Stimulated activated naive CD8-positive, alpha-beta T cell treated with anti-CD3 and anti-CD28 coated beads, Interleukin-15, Interleukin-2, amounts not matched to agents 100 U/mL and 50 U/mL, for 24 hours (primary cell): ENCODE measurements at regions not wholly inside any gene's neighbourhood (a gene's known extent, or its start where the extent isn't known, plus 50 kb on each side); places are given as distances from the start of the nearest gene placed in this dataset.
"Not testable (repeated sequence)": the region's sequence is repeated elsewhere in the genome, so short reads cannot be mapped to it uniquely, and the experiment has no call there.

Experiments
- ATAC-seq: fragments of 150-1000 bp; cut with Tn5 transposase; one replicate; pipeline ENCODE4 v1.10.0; 2021
- DNase-seq: peaks from one replicate; pipeline ENCODE4 v3.0.0; 2021

DNA sequence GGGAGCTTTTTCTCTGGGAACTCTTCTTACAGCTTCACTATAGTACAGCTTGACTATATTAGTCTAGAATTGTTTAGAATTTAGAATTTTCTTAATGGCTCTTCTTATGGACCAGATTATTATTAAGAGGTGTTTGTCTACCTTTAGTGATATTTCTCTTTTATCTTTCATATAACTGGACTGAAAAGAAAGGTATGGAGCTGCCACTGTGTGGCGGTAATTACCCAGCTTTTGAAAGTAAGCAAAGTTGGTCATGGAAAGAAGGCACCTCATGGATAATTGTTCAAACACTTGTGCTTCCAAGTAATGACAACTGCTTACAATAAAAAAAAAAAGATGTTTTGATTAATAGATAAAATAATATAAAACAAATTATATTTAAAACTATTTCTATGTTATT, 1112.5 kb downstream of the TECRL start:
- DNase-seq: no peak
- ATAC-seq: no peak

DNA sequence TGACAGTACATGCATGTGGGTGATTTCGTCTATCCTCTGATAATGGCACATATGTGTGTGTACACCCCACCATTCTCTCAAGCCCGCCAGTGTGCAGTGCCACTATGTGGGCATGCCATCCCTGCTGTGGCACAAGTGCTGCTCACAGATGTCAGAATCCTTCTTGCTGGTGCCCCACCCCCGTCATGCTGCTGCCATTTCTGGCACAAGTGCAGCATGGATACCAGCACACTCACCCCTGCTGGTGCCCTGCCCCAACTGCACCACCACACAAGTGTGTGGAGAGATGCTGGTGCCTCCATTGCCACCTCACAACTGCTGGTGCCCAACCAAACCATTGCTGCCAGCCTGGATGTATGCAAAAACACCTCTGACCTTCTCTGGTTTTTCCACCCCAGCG, 1133.8 kb downstream of the TECRL start:
- no peak for ATAC-seq

GRCh38 chr4:63269156-63269555, 1140.1 kb downstream of the TECRL start:
- DNase-seq (no peak), ATAC-seq (no peak)

More for the DNA sequence above, 1133.8 kb downstream of the TECRL start:
- DNase-seq: no peak

GRCh38 chr4:63233671-63234070, 1175.6 kb downstream of the TECRL start:
- ATAC-seq (no peak), DNase-seq (no peak)

- no peak for DNase-seq
- ATAC-seq: no peak
Observed at GRCh38 chr4:63232058-63232457, 1177.2 kb downstream of the TECRL start.

- DNase-seq (no peak), ATAC-seq (no peak)
Observed at GRCh38 chr4:63226229-63226628, 1183.0 kb downstream of the TECRL start.

GRCh38 chr4:63222466-63222865, 1186.8 kb downstream of the TECRL start:
- no peak for ATAC-seq

GRCh38 chr4:63221477-63221876, 1187.8 kb downstream of the TECRL start:
- ATAC-seq (no peak), DNase-seq (no peak)

More at GRCh38 chr4:63222466-63222865, 1186.8 kb downstream of the TECRL start:
- no peak for DNase-seq

DNA sequence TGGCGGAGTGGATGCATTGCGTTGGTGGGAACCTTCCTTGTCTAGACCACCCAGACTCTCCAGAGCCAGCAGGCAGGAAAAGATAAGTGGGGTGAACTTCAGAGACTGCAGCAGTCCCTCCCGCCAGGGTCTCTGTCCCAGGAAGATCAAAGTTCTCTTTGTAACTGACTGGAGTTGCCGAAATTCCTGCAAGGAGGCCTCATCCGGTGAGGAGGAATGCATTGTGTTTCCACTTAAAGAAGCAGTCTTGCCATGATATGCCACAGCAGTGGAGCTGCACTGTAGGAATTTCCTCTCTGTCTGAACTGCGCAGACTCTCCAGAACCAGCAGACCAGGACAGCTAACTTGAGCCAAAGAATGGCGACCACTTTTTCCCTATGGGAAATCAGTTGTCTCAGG, 1190.4 kb downstream of the TECRL start:
- no peak for ATAC-seq
- DNase-seq: no peak

DNA sequence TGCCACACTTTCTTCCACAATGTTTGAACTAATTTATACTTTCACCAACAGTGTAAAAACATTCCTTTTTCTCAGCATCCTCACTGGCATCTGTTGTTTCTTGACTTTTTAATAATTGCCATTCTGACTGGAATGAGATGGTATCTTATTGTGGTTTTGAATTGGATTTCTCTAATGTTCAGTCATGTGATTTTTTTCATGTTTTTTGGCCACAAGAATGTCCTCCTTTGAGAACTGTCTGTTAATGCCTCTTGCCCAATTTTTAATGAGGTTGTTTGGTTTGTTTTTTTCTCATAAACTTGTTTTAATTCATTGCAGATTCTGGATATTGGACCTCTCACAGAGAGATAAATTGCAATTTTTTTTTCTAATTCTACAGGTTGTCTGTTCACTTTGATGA, 1195.2 kb downstream of the TECRL start:
- ATAC-seq (no peak), DNase-seq (no peak)

DNA sequence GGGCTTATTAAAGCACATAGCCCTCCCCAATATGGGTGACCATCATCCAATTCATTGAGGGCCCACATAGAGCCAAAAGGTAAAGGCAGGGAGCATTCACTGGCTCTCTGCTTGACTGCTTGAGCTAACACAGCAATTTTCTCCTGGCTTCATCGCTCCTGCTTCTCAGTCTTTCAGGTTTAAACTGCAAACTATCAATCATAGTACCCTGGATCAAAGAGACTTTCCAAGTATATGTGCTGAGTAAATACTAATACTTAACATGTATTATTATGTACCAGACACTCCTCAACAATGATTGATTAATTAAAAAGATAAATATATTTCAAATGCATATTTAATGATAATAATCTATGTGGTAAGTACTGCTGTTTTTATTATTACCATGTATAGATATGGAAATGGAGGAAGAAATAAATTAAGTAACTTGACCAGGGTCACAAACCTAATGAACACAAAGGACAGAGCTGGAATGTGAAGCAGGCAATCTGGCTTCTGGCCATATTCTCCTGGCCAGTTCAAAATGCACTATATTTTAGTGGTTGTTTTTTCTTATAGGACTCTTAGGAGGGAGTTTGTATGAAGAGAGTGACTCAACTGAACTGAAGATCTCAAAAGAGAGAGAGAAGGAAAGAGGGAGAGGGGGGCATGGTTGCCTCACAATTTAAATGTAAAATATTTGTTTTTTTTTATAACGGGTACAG, 1197.3 kb downstream of the TECRL start:
- ATAC-seq (no peak), DNase-seq (no peak)

- DNase-seq (no peak), ATAC-seq (no peak)
Observed at GRCh38 chr4:63211375-63211774, 1197.9 kb downstream of the TECRL start.

DNA sequence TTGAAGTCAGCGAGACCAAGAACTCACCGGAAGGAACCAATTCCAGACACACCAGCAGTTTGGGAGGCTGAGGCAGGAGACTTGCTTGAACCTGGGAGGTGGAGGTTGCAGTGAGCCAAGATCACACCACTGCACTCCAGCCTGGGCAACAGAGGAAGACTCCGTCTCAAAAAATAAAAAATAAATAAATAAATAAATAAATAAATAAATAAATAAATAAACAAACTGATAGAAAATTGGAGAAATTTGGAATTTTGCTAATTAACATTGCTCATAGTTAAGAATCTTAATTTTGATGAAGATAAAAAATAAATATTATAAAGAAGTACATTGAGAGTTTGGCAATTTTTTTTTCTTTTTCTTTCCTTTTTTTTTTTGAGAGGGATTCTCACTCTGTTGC, 1216.2 kb downstream of the TECRL start:
- not testable (repeated sequence) for ATAC-seq, DNase-seq

- no peak for ATAC-seq
Observed at GRCh38 chr4:63171341-63171740, 1237.9 kb downstream of the TECRL start.

GRCh38 chr4:63170923-63171322, 1238.3 kb downstream of the TECRL start:
- ATAC-seq (no peak), DNase-seq (no peak)

More at GRCh38 chr4:63171341-63171740, 1237.9 kb downstream of the TECRL start:
- no peak for DNase-seq

- ATAC-seq: no peak
- DNase-seq: no peak
Observed at GRCh38 chr4:63169836-63170235, 1239.4 kb downstream of the TECRL start.

DNA sequence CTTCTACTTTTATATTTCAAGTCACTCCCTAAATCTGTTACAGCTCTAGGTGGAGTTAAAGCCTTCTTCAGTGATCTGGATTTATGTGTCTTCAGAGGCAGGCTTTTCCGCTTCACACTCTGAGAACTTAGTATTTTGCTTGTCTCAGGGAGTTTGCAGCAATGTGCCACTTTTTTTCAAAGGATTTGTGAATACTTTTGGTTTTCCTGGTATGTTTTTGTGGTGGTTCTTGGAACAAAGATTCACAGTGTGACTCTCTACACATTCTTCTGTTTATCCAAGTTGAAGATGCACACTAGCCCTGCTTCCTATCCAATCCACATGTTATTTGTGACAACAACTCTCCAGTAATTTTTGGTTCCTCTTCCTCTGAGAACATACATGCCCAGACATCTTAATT, 1253.7 kb downstream of the TECRL start:
- ATAC-seq (no peak), DNase-seq (no peak)

- ATAC-seq (no peak), DNase-seq (no peak)
Observed at GRCh38 chr4:63123441-63123840, 1285.8 kb downstream of the TECRL start.

DNA sequence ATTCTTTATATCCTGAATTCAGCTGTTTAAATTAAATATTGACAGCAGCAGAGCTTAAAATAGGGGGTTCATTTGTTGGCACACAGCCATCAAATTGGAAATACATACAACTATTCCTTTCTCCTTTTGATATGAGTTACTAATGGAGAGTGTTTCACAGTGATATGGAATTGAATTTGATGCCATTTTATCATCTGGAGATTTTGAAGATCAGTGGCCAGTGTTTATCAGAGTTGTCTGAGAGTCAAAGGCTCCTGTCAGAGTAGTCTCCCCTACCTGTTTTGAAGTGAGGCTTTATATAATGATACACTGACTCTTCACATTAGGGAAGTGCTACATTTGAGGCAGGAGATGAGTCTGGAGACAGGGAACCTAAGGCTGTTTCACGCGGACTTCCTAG, 1286.3 kb downstream of the TECRL start:
- DNase-seq (no peak), ATAC-seq (no peak)

- no peak for DNase-seq
- ATAC-seq: no peak
Observed at GRCh38 chr4:63106600-63106999, 1302.7 kb downstream of the TECRL start.

DNA sequence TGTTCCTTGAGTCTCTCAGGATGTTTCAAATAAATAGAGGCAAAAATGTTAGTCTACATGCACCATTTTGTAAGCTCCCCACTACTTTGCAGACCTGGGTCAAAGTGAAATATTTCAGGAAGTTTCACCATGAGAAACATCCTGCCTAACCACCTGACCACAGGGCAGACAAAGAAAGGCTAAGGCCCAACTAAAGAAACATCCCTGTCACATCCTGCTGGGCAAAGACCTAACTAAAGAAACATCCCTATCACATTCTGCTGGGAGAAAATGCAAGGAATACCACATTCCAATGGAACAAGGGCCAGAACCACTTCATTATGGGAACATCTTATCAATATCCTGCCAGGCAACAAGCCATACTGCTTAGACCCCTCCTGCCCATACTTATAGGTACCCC, 1303.4 kb downstream of the TECRL start:
- DNase-seq (no peak), ATAC-seq (no peak)

DNA sequence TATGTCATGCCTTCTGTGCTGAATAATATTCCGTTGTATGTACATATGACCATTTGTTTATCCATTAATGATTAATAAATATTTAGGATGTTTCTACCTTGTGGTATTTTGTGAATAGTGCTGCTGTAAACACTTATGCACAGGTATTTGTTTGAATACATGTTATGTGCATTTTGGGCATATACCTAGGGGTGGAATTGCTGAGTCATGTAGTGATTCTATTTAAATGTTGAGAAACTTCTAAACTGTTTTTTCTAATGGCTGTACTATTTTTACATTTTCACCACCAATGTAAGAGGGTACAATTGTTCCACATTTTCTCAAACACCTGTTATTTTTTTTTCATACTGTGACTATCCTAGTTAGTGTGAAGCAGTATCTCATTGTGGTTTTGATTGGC, 1318.6 kb downstream of the TECRL start:
- ATAC-seq (no peak), DNase-seq (no peak)

GRCh38 chr4:63085091-63085490, 1324.2 kb downstream of the TECRL start:
- DNase-seq (no peak), ATAC-seq (no peak)

DNA sequence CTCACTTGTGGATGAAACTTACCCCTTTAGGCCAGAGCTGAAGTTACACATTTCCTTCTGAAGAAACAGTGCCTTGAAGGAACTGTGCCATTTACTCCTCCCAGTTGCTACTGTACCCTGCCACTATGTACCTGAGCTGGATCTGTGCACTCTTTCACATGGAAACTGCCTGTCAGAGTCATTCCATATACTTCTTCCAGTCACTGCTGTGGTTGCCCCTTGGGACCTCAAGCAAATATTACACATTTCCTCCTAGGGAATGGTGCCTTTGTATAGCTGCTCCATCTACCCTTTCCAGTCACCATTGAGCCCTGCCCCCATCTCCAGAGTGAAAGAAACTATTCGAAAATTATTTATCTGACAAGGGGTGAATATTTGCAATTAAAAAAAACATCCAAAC, 1328.3 kb downstream of the TECRL start:
- no peak for DNase-seq
- ATAC-seq: no peak

- ATAC-seq (no peak), DNase-seq (no peak)
Observed at GRCh38 chr4:63063760-63064159, 1345.5 kb downstream of the TECRL start.
